ENCODE measurements at regions not wholly inside any gene's neighbourhood (a gene's known extent, or its start where the extent isn't known, plus 50 kb on each side); places are given as distances from the start of the nearest gene placed in this dataset.

DNA sequence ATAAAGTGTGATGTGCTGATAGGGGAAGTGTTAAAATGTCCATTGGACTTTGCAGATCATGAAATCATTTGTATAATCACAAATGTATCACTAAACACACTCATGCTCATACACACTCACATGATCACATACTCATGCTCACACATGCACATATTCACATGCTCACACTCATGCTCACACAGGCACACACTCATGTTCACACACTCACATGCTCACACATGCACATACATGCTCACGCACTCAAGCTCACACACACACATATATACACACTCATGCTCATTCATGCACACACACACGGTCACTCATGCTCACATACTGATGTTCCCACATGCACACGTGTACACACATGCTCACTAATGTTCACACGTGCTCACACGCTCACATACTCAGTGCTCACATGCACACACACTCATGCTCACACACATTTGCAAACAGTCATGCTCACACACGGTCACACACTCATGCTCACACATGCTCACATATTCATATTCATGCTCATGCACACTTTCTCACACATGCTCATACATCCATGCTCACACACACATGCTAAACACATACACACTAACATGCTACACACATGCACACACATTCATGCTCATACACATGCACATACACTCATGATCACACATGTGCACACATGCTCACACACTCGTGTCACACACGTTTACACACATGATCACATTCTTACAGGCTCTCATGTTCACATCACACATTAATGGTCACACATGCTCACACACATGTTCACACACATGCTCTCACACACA lies 116.7 kb upstream of the GJB6 start:
- TF ChIP-seq, protein P1, sequence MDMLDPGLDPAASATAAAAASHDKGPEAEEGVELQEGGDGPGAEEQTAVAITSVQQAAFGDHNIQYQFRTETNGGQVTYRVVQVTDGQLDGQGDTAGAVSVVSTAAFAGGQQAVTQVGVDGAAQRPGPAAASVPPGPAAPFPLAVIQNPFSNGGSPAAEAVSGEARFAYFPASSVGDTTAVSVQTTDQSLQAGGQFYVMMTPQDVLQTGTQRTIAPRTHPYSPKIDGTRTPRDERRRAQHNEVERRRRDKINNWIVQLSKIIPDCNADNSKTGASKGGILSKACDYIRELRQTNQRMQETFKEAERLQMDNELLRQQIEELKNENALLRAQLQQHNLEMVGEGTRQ (IDR thresholded peaks at IDR 0.05; ENCODE audit: borderline replicate concordance, low read depth, low read length), result no peak
- TF ChIP-seq, protein P2, sequence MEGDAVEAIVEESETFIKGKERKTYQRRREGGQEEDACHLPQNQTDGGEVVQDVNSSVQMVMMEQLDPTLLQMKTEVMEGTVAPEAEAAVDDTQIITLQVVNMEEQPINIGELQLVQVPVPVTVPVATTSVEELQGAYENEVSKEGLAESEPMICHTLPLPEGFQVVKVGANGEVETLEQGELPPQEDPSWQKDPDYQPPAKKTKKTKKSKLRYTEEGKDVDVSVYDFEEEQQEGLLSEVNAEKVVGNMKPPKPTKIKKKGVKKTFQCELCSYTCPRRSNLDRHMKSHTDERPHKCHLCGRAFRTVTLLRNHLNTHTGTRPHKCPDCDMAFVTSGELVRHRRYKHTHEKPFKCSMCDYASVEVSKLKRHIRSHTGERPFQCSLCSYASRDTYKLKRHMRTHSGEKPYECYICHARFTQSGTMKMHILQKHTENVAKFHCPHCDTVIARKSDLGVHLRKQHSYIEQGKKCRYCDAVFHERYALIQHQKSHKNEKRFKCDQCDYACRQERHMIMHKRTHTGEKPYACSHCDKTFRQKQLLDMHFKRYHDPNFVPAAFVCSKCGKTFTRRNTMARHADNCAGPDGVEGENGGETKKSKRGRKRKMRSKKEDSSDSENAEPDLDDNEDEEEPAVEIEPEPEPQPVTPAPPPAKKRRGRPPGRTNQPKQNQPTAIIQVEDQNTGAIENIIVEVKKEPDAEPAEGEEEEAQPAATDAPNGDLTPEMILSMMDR (IDR thresholded peaks at IDR 0.05 in 2 of 3, conservative IDR thresholded peaks at IDR 0.05 in 1 of 3; ENCODE audit: control insufficient read depth in 2 of 3, extremely low read depth in 1 of 3, insufficient read depth in 1 of 3, low read depth in 3 of 3, low read length in 3 of 3), result no peak
- no peak for TF ChIP-seq SIN3A (IDR thresholded peaks at IDR 0.05; ENCODE audit: low read depth, low read length)
- TF ChIP-seq USF1 (IDR thresholded peaks at IDR 0.05; ENCODE audit: borderline replicate concordance, extremely low read length, insufficient read depth, low read depth, low read length), result no peak
- TF ChIP-seq EZH2 (IDR thresholded peaks at IDR 0.05; ENCODE audit: borderline replicate concordance, control insufficient read depth, low read depth, low read length), result no peak
- TF ChIP-seq RFX5 (IDR thresholded peaks at IDR 0.05; ENCODE audit: low read depth, low read length), result no peak
- TF ChIP-seq STAT3 (IDR thresholded peaks at IDR 0.05; ENCODE audit: low read depth, low read length), result no peak
- TF ChIP-seq MAX (IDR thresholded peaks at IDR 0.05; ENCODE audit: low read depth, low read length), result no peak
- no peak for TF ChIP-seq POLR2AphosphoS5 (IDR thresholded peaks at IDR 0.05; ENCODE audit: low read length)
